ENCODE measurements at regions not wholly inside any gene's neighbourhood (a gene's known extent, or its start where the extent isn't known, plus 50 kb on each side); places are given as distances from the start of the nearest gene placed in this dataset.

DNA sequence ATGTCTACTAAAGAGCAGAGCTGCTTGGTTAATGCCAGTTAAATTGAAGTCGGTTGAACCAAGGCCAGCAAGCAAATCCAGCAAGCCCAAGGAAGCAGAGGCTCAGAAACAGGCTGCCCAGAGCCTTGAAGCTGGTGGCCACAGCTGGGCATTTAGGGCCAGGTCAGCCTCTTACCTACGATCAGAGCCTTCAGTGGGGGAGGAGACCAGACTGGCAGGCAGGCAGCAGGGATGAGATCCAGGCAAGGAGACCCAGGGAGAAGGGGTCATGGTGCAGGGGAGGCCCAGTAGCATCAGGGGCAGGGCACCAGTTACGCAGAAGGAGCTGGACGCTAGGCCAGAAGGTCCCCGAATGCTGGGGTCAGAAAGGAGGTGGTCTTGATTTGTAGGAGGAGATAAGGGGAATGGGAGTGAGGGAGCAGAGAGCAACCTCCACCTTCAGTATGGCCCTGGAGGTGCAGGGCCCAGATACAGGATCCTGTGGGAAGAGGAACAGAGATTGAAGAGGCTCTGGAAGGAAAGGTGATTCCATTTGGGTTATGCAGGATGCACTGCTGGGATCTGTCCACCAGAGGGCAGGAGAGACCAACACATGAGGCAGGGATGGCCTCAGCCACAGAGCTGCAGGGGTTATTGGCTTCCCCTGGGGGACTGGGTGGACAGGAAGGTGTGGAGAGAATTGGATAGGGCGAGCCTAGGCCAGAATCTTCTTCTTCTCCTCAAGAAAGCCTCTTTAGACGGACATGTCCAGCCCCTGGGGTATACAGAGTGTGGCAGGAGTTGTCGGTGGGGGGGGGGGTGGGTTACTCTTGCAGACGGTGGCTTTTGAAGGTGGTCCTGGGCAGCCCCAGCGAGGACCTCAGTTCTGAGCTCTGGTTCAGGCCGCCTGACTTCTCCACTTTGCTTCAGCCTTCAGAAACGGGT, 132.6 kb upstream of the PODXL start:
- TF ChIP-seq, protein P1, sequence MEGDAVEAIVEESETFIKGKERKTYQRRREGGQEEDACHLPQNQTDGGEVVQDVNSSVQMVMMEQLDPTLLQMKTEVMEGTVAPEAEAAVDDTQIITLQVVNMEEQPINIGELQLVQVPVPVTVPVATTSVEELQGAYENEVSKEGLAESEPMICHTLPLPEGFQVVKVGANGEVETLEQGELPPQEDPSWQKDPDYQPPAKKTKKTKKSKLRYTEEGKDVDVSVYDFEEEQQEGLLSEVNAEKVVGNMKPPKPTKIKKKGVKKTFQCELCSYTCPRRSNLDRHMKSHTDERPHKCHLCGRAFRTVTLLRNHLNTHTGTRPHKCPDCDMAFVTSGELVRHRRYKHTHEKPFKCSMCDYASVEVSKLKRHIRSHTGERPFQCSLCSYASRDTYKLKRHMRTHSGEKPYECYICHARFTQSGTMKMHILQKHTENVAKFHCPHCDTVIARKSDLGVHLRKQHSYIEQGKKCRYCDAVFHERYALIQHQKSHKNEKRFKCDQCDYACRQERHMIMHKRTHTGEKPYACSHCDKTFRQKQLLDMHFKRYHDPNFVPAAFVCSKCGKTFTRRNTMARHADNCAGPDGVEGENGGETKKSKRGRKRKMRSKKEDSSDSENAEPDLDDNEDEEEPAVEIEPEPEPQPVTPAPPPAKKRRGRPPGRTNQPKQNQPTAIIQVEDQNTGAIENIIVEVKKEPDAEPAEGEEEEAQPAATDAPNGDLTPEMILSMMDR (optimal IDR thresholded peaks at IDR 0.05 in 1 of 3, IDR thresholded peaks at IDR 0.05 in 1 of 3, conservative IDR thresholded peaks at IDR 0.05 in 1 of 3; ENCODE audit: extremely low read depth in 1 of 3, insufficient read depth in 2 of 3, low read length in 3 of 3), result peak; percentile 89 to 99 (median 99)
- TF ChIP-seq EZH2 (IDR thresholded peaks at IDR 0.05; ENCODE audit: low read length), result no peak
